GM18498 (cell line): ENCODE measurements at regions not wholly inside any gene's neighbourhood (a gene's known extent, or its start where the extent isn't known, plus 50 kb on each side); places are given as distances from the start of the nearest gene placed in this dataset.

Experiments used
- ATAC-seq: cut with Tn5 transposase; IDR thresholded peaks from one replicate; pipeline ENCODE4 v1.9.1; 2021; ENCODE audit warnings: mild to moderate bottlenecking, moderate library complexity; ENCODE audit not compliant: unreplicated experiment

DNA sequence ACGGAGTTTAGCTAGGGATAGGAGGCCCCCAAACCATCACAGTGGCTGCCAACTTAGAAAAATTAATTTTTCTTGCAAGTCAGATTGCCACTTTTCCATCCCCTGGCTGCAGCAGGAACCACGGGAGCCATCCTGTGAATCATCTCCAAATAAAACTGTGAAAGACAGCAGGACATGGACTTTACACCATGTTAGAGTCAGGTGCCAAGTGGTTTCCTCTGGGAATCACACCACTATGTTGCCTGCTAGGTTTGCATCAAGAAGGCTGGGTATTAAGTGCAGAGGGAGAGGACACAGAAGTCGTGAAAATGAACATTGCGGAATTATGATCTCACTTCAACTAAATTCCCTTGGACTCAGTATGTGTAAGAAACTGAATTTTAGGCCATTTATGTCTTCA lies 471.3 kb upstream of the GOT2 start:
- no peak for ATAC-seq

DNA sequence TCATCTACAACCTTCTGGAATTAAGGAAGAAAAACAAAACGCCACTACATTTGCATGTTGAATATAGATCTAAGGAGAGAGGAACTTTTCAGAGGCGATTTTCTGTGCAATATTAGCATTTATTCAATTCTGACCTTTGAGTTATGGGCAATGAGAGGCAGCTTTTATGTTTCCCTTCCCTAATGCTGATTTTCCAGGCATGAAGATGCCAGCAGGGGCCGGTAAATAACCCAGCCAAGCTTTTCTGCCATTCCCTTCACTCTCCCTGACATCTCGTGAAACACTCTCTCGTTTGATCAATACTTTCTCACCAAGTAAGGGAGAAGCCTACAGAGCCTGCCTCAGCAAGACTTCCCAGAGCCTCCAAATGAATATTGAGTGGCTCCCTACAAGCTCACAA lies 470.5 kb upstream of the GOT2 start:
- ATAC-seq = no peak

DNA sequence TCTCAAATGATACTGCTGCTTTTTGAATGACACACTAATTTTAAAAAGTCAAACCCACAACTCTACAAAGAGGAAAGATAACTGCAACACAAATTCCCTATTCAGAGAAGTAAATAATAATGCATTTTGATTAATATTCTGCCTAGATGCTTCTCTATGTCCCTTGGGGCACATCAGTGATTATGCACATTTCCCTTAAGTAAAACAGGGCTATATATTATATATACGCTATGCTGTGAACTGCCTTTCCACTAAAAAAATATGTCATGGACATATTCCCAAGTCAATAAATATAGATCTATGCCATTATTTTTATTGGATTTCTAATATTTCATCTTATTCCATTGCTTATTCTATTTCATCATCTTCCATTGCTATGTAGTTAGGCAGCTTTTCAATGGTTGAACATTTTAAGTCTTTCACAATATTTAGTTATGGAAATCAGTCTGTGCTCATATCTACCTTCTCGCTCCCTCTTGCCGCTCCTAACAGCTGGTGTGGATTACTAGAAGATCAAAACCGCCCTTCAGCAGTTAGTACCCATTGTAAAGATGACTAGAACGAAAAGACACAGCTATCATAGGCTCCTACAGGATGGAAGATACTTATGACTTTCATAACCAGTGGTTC lies 468.2 kb upstream of the GOT2 start:
- ATAC-seq = no peak

DNA sequence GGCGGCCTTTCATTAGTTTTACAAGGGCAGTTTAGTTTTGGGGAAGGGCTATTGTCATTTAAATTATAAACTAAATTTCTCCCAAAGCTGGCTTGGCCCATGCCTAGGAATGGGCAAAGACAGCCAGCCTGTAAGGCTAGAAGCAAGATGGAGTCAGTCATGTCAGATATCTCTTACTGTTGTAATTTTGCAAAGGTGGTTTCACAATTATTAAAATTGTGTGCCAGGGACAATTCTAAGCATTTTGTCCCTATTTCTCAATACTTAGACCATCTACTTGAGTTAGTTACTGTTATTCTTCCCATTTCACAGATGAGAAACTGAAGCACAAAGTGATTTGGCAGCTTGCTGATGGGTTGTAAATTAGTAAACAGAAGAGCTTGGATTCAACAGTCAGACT lies 467.7 kb upstream of the GOT2 start:
- ATAC-seq = no peak

DNA sequence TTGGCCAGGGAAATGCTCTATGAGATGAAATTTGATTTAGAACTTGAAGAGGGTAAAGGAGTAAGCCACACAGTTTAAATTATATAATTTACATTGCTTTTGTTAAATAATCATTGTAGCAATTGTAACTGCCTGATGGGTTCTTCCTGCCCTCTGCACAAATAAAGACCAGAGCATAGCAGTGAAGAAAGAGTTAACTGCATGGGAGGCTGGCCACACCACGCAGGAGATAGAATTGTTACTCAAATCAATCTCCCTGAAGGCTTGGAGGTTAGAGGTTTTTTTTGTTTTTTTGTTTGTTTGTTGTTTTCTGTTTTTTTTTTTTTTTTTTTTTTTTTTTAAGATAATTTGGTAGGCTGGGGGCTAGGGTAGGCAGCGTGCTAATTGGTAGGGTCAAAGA lies 467.0 kb upstream of the GOT2 start:
- ATAC-seq = no peak

DNA sequence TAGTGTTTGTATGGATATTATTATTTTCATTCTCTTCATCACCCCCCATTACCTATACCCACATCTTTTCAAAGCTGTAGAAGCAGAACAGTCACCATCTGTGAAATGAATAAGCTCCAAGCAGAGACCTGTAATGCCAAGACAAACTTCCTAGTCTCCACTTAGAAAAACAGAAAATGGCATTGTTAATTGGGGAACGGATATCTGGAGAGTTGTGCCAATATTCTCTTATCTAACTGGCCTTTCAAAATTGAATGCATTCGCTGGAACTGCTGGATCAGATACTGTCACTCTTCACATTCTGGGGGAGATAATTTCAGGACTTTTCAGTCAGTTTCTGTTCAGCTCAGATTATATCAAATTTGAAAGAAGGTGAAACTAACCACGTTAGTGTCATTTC lies 464.4 kb upstream of the GOT2 start:
- ATAC-seq = no peak

DNA sequence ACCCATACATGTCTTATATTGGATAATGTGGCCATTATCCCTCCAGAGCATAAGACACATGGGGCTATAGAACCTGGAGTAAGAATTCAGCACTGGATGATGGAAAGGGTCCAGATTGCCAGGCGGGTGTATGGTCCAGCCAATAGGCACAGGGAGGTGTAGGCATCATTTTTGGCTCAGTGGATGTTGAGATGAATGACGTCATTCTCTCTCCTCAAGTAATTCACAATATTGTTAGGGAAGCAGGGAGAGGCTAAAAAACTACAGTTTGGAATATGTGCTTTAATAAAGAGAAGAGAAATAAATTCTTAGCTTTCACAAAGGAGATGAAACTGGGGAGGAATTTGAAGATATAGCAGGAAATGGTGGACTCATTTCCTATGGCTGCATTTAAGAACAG lies 461.1 kb upstream of the GOT2 start:
- no peak for ATAC-seq

DNA sequence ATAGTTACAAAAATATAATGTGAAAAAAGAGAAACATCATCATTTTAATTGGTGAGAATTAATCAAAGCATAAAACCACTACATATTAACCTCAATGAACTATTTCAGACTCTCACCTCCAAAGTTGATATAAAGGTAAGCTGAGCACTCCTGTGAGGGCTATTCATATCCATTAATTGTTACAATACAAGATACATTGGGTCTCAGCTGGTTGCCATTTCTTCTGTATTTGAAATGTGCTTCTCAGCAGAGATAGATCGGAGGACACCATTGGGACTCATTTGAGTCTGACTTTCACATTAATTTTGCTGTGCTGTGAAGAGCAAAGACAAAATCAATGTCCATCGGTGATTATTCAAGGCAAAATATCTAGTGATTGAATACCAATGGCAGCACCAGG lies 459.5 kb upstream of the GOT2 start:
- ATAC-seq = no peak

DNA sequence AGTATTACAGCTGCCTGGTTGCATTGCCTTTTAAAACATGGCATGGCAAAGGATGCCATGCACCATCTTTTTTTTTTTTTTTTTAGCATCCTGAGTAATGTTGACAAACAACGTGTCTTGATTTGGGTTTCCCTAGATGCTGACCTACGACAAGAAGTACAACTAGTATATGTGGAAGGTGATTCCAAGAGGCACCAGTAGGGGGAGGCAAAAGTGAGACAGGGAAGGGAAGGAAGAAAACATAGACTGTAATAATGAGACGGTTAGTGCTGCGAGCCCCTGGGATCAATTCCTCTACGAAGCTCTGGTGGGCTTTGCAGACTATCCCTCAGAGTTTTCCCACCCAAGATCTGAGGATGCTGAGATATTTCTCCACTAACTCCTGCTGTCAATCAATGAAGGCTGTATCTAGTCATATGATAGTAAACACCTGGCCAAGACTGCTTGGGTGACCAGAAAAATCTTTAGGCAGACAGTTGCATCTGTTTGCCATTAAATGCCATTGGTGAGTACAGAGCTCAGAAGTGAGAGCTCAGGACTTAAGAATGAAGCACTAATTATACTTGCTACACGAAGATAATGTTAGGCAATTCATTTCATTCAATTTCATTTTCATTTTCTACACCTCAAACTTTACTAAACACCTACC lies 458.6 kb upstream of the GOT2 start:
- peak; percentile 75 for ATAC-seq

DNA sequence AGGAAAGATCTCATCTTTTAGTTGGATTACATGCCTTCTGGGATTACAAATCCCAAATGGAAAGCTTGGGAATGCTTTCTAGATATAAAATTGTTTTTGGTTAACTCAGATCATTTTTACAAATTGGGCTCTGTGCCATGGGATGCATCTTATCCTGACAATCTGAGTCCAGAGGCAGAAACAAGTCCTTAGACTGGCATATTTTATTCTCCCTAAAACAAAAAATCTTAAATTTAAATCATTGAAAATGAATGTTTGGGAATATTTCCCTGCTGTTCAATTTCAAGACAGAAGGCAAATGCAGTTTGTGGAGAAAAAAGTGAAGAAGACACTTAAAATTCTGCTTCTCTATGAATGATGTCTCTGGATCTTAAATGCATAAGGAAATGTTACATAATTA lies 456.6 kb upstream of the GOT2 start:
- no peak for ATAC-seq

DNA sequence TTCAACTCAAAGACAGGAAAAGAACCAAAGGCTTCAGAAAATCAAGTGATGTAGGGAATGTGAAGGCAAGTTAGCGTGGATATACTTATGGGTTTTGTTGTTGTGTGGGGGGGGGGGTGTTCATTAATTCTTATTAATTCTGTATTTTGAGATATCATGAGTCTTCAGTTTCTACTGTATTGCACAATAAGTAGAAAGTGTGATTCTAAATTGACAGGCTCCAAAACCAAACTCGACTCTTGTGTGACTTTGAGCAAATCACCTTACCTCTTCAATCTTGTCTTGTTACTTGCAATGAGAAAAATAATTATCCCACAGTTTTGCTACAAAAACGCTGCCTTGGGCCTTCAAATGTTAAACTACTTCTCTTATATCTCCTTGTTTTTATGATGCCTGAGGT lies 453.9 kb upstream of the GOT2 start:
- no peak for ATAC-seq

DNA sequence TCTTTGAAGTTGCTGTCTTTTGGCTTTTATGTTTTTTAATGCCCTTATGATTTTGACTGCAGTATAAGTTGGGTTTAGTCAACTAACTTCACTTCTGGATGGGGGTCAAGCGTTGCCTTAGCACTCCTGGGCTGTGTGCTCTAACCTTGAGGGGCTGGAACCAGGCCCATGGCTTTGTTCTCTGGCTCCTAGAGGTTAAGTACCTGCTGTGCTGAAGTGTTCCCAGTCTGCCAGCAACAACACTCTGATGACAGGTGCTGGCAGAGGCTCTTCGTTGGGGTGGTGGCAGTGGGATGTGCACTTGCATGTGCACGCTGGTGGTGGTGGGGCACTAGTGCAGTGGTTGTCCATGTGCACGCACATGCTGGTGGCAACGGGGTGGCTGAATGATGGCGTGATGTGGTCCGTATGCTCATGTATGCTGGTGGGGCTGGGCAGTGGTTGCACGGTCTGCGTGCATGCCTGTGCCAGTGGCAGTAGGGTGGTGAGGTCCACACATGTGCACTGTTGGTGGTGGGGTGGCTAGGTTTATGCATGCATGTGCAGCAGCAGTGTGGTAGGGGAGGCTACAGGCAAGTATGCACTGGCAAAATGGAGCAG lies 447.8 kb upstream of the GOT2 start:
- ATAC-seq = no peak

DNA sequence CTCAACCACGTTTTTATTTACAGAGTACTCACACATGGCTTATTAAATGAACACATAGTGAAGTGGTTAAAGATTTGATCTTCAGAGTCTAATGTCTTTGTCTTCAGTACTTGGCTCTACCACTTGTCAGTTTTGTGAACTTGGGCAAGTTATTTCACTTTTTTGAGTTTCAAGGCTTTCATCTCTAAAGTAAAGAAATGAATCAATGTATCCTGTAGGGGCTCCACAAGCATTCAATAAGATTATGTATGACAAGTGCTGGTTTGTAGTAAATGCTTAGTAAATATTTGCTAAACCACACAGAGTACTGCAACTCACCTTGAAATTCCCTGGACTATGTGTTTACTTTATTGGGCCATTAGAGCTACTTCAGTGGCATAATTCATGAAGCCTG lies 446.0 kb upstream of the GOT2 start:
- ATAC-seq = no peak

DNA sequence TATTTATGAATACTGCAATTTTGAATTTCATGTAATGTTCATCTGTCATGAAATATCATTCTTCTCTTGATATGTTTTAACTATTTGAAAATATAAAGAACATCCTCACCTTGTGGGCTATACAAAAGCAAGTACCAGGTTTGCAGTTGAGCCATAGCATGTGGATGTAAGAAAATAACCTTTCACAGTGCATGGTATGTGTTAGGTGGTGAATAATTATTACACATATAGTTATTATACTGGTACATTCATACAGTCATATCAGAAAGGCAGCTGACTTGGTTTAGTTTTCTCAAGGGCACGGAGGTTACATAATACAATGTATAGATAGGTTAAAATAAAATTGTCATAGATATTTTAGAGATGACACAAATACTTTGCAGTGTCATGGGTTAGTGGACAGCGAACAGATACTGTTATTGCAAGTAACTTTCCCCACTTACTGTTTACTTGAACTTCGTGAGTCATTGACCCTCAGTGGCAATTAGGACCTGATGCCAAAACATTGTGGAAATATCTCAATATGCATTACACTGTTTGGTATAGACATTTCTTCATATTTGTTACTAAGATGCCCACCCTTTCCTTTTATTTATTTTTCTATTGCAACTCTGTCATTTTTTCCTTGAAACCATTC lies 445.4 kb upstream of the GOT2 start:
- ATAC-seq = no peak

DNA sequence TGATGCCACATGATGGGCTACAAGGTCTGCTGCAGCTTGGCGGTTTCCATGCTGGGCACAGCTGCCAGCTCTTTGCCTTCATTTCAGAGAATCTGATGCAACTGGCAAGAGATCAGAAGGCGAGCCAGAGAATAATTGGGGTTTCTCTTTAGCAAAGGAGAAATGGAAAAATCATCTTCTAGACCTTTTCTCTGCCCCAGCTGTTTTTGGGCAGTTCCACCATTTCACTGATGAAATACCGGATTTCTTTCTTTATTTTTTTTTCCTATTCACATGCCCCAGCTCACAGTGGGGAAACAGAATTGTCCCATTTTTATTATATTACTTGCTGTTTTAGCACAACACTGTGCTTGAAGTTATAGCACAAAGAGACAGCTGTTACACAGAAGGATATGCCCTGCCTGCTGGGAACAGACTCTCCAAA lies 439.3 kb upstream of the GOT2 start:
- ATAC-seq = no peak

DNA sequence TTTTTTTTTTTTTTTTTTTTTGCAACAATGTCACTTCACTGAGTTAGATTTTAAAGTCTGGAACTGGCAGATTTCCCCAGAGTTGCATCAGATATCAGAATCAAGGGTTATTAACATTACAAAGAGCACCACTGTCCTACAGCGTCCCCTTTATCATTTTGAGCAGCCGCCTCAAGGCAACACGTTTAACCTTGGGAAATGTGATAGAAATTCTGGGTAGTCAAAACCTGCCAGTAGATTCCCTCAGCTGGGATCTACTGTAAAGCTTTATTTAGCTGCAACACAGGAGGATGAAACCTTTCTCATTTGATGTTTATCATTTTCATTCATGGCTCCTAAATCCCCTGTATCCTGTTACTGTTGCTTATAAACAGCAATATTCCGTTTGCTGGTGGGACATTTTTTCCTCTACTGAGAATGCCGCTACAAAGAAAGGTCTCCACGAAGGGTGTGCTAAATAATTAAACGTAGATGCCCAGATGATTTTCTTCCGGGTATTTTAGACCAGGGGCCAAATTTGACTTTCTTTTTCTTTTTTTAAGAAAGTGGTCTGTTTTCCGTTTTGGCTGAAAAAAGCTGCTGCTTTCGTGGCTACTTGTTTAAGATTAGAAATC lies 436.1 kb upstream of the GOT2 start:
- no peak for ATAC-seq

DNA sequence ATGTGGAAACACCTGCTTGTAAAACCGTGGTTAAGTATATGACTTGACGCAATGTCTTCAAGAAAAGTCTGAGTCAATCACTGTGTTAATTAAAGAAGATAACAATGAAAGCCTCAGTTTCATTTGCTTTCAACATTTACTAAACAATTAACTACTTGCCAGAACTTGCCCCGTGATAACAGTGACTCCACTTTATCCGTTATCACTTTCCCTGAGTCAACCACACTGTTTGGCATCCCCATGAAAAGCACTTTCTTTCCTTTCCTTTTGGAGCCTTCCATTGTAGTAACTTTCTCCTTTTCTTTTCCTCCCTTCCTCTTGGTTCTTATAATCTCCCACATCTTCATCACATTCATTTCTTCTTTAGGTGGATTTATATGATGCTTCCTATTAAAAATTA lies 435.1 kb upstream of the GOT2 start:
- no peak for ATAC-seq

DNA sequence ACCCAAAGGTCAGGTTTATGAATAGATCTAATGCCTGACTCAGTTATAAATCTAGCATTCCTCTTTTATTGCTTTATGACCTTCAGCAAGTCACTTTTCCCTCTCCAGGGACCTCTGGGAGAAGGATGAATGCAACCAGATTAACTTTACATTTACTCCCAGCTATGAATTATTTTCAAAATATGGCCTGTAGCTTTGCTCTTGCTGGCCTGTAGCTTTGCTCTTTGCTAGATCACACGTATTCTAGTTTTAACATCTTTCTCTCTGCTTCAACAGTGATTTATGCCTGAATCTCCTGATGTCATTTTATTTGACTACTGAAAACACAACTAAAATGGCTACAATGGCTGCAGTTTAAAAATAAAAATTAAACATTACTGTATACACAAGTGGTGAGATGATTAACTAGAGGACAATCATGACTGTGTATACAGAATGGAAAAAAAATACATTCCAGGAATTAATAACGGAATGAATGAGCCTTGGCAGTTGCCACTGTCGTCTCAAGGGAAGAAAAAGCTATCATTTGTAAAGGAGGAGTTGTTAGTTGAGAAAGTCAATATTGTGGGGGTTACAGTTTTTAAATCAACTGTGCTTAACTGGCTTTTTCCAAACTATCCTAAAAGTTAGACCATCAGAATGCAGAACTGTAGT lies 434.5 kb upstream of the GOT2 start:
- no peak for ATAC-seq

DNA sequence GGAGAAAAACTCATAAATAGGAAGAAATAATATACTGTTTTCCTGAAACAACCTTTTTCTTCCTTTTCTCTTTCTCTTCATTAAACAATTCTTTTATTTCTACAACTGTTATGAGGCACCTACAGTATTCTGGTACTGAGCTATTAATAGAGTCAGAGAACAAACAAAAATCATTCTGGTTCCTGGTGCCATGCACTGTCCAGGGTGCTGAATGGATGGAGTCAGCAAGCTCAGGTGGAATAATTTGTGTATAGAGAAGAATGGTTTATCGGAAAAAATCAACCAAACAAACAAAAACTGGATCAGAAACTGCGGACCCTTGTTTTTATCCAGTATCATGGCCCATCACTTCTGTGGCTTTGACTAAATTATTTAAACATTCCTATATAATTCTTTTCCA lies 430.3 kb upstream of the GOT2 start:
- ATAC-seq = no peak

DNA sequence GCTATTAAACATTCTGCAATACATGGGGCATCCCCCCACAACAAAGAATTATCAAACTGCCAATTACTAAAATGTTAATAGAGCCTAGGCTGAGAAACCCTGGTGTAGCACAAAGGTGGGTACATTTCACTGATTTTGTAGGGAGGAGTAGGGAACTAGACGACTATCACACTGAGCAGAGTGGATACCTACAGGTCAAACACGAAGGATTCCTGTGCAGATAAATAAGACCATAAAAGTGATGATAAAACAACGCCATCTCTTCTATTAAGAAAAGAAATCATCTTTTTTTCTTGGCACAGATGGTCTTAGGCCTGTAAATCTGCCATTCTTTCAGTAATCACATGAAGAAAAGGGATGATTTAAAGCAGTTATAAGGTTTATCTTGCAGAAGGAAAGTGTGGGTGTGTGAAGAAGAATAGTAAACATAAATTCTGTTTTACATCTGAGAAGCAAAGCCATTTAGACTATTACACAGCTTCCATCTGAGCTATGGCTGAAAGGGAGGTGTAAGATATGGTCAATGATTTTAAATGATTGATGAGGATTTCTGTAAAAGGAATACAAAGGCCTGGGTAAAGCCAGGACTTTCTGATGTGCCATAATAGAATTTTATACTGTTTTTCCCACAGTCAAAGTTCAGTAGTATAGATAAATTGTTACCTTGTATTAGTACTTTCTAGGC lies 429.4 kb upstream of the GOT2 start:
- ATAC-seq = no peak

DNA sequence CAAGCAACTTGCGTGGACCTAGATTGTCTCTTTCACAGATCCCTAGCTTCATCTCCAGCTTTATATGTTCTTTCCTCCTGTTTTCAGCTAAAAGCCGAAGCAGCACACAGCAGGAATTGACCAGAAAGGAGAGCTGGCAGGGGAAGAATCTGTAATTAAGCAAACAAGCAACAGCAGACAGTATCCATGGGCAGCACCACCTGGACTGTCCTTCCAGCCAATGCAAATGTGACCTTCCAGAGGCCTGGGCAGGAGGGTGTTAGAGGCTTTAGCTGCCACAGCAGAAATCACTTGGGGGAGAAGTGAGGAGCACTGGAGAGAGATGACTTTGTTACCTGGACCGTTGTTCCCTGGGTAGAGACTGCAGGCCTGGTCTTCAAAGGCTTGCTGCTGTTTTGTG lies 427.6 kb upstream of the GOT2 start:
- no peak for ATAC-seq
